OCI-LY3 (cell line): ENCODE measurements at regions not wholly inside any gene's neighbourhood (a gene's known extent, or its start where the extent isn't known, plus 50 kb on each side); places are given as distances from the start of the nearest gene placed in this dataset.

Experiments
- EZH2phosphoT487 ChIP-seq: fragments of 200-600 bp; shearing (Covaris generic); IDR thresholded peaks from 2 replicates; pipeline ENCODE4 v1.6.1; 2018; ENCODE audit warnings: antibody characterized with exemption, mixed run types, low read depth
- TF ChIP-seq, protein P1 (sequence below): fragments of 200-600, 300-600 bp; sonication (generic); IDR thresholded peaks from 2 replicates; pipeline ENCODE4 v1.5.1; 2014; ENCODE audit warnings: antibody characterized with exemption, low read length, low read depth

- TF ChIP-seq, protein P1, sequence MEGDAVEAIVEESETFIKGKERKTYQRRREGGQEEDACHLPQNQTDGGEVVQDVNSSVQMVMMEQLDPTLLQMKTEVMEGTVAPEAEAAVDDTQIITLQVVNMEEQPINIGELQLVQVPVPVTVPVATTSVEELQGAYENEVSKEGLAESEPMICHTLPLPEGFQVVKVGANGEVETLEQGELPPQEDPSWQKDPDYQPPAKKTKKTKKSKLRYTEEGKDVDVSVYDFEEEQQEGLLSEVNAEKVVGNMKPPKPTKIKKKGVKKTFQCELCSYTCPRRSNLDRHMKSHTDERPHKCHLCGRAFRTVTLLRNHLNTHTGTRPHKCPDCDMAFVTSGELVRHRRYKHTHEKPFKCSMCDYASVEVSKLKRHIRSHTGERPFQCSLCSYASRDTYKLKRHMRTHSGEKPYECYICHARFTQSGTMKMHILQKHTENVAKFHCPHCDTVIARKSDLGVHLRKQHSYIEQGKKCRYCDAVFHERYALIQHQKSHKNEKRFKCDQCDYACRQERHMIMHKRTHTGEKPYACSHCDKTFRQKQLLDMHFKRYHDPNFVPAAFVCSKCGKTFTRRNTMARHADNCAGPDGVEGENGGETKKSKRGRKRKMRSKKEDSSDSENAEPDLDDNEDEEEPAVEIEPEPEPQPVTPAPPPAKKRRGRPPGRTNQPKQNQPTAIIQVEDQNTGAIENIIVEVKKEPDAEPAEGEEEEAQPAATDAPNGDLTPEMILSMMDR: no peak
- TF ChIP-seq EZH2phosphoT487: no peak
Observed at GRCh38 chr5:155434267-155434666, 420.7 kb downstream of the KIF4B start.
